ENCODE measurements at regions not wholly inside any gene's neighbourhood (a gene's known extent, or its start where the extent isn't known, plus 50 kb on each side); places are given as distances from the start of the nearest gene placed in this dataset.

GRCh38 chr1:238141353-238141752 lies 250.6 kb upstream of the ZP4 start:
- no peak for ATAC-seq
- TF ChIP-seq CSDC2 (CRISPR knock-in tag; IDR thresholded peaks at IDR 0.05) (no peak), CREB5 (CRISPR knock-in tag; IDR thresholded peaks at IDR 0.05; ENCODE audit: low read depth) (no peak), ZC3H10 (CRISPR knock-in tag; IDR thresholded peaks at IDR 0.05) (no peak), GLIS3 (CRISPR knock-in tag; IDR thresholded peaks at IDR 0.05) (no peak), CSRNP3 (CRISPR knock-in tag; IDR thresholded peaks at IDR 0.05) (no peak)

- no peak; the same call in 2 of the 3 replicates for ATAC-seq
- TF ChIP-seq ZFP30 (CRISPR knock-in tag; IDR thresholded peaks at IDR 0.05): no peak
- no peak for TF ChIP-seq POU6F1 (CRISPR knock-in tag; IDR thresholded peaks at IDR 0.05; ENCODE audit: borderline replicate concordance, low read depth)
- TF ChIP-seq TSHZ2 (CRISPR knock-in tag; IDR thresholded peaks at IDR 0.05): no peak
- no peak for TF ChIP-seq ZNF8 (CRISPR knock-in tag; IDR thresholded peaks at IDR 0.05)
- no peak for TF ChIP-seq OSR1 (CRISPR knock-in tag; IDR thresholded peaks at IDR 0.05)
- no peak for TF ChIP-seq PATZ1 (CRISPR knock-in tag; IDR thresholded peaks at IDR 0.05; ENCODE audit: borderline replicate concordance)
- TF ChIP-seq PPARA (CRISPR knock-in tag; IDR thresholded peaks at IDR 0.05; ENCODE audit: borderline replicate concordance): no peak
- no peak for TF ChIP-seq BACH2 (CRISPR knock-in tag; IDR thresholded peaks at IDR 0.05; ENCODE audit: borderline replicate concordance)
- TF ChIP-seq ZNF565 (CRISPR knock-in tag; conservative IDR thresholded peaks at IDR 0.05; ENCODE audit: low read depth): no peak
- no peak for TF ChIP-seq TOX (CRISPR knock-in tag; IDR thresholded peaks at IDR 0.05; ENCODE audit: borderline replicate concordance)
- no peak for TF ChIP-seq ISL1 (CRISPR knock-in tag; IDR thresholded peaks at IDR 0.05)
- no peak for TF ChIP-seq CSDC2 (CRISPR knock-in tag; IDR thresholded peaks at IDR 0.05)
Measured at GRCh38 chr1:238139713-238140112, 249.0 kb upstream of the ZP4 start.

GRCh38 chr1:238138059-238138626 lies 247.4 kb upstream of the ZP4 start:
- no peak for ATAC-seq
- no peak for TF ChIP-seq ZNF565 (CRISPR knock-in tag; conservative IDR thresholded peaks at IDR 0.05; ENCODE audit: low read depth)
- TF ChIP-seq GLIS3 (CRISPR knock-in tag; IDR thresholded peaks at IDR 0.05): no peak
- TF ChIP-seq PPARA (CRISPR knock-in tag; IDR thresholded peaks at IDR 0.05; ENCODE audit: borderline replicate concordance): no peak
- TF ChIP-seq POU6F1 (CRISPR knock-in tag; IDR thresholded peaks at IDR 0.05; ENCODE audit: borderline replicate concordance, low read depth): no peak
- TF ChIP-seq BACH2 (CRISPR knock-in tag; IDR thresholded peaks at IDR 0.05; ENCODE audit: borderline replicate concordance): no peak
- no peak for TF ChIP-seq ZNF70 (CRISPR knock-in tag; IDR thresholded peaks at IDR 0.05)
- no peak for TF ChIP-seq RARB (CRISPR knock-in tag; IDR thresholded peaks at IDR 0.05)
- TF ChIP-seq ISL1 (CRISPR knock-in tag; IDR thresholded peaks at IDR 0.05): no peak
- no peak for TF ChIP-seq CREB5 (CRISPR knock-in tag; IDR thresholded peaks at IDR 0.05; ENCODE audit: low read depth)

Data from SK-N-SH treated with all-trans-retinoic acid at 6 μM for 48 hours (cell line).